Liver (tissue), 3 donors: ENCODE measurements at regions not wholly inside any gene's neighbourhood (a gene's known extent, or its start where the extent isn't known, plus 50 kb on each side); places are given as distances from the start of the nearest gene placed in this dataset.

ENCODE experiments used
- CTCF ChIP-seq: fragments of 150-350 bp; IDR thresholded peaks from 2 replicates; pipeline ENCODE4 v1.5.1; 2017; ENCODE audit warnings: improper control_type of control experiment, low read depth, low read length; ENCODE audit not compliant: missing input control
- HNF4A ChIP-seq, 2 donors: conservative IDR thresholded peaks; 2 replicates each; pipeline ENCODE4 v1.6.1; 2016; ENCODE audit warnings: antibody characterized with exemption in 2 of 2, mild to moderate bottlenecking in 2 of 2
- REST ChIP-seq: IDR thresholded peaks from 2 replicates; pipeline ENCODE4 v1.6.1; 2016; ENCODE audit warnings: antibody characterized with exemption, mild to moderate bottlenecking
- YY1 ChIP-seq: IDR thresholded peaks from 2 replicates; pipeline ENCODE4 v1.6.1; 2016; ENCODE audit warnings: antibody characterized with exemption, mild to moderate bottlenecking
- donor health status: healthy.
- donor health status: healthy.

GRCh38 chr4:138710297-138710696, 305.3 kb upstream of the NOCT start:
- no peak for TF ChIP-seq CTCF
- no peak for TF ChIP-seq HNF4A (conservative IDR thresholded peaks at IDR 0.05)
- TF ChIP-seq YY1 = no peak
- no peak for TF ChIP-seq REST
